Hepatocyte (in vitro differentiated cells): ENCODE measurements at regions not wholly inside any gene's neighbourhood (a gene's known extent, or its start where the extent isn't known, plus 50 kb on each side); places are given as distances from the start of the nearest gene placed in this dataset.
"Not testable (repeated sequence)": the region's sequence is repeated elsewhere in the genome, so short reads cannot be mapped to it uniquely, and the experiment has no call there.

Source experiments
- DNase-seq: peaks from one replicate; pipeline ENCODE4 v3.0.0-alpha.2; 2016; ENCODE audit warnings: low spot score
- H2AFZ ChIP-seq: fragments of 200-600 bp; sonication (generic); 2 replicates; pipeline ENCODE4 v1.6.0; 2016; ENCODE audit warnings: antibody characterized with exemption, mild to moderate bottlenecking
- H3K27ac ChIP-seq: fragments of 200-600 bp; sonication (generic); 2 replicates; pipeline ENCODE4 v1.5.1; 2016; ENCODE audit warnings: mild to moderate bottlenecking
- H3K27me3 ChIP-seq: fragments of 200-600 bp; sonication (generic); 2 replicates; pipeline ENCODE4 v1.6.1; 2016
- H3K36me3 ChIP-seq: fragments of 200-600 bp; sonication (generic); replicated peaks from 2 replicates; pipeline ENCODE4 v1.5.1; 2016; ENCODE audit warnings: low read depth; ENCODE audit not compliant: insufficient read depth
- H3K4me1 ChIP-seq: fragments of 200-600 bp; sonication (generic); 2 replicates; pipeline ENCODE4 v1.5.1; 2016; ENCODE audit warnings: mild to moderate bottlenecking, moderate library complexity; ENCODE audit not compliant: insufficient read depth
- H3K4me2 ChIP-seq: fragments of 200-600 bp; sonication (generic); 2 replicates; pipeline ENCODE4 v1.6.0; 2016
- H3K4me3 ChIP-seq: fragments of 200-600 bp; sonication (generic); 2 replicates; pipeline ENCODE4 v1.5.1; 2016; ENCODE audit warnings: mild to moderate bottlenecking
- H3K79me2 ChIP-seq: fragments of 200-600 bp; sonication (generic); 2 replicates; pipeline ENCODE4 v1.6.0; 2017; ENCODE audit warnings: mild to moderate bottlenecking
- H3K9me2 ChIP-seq: fragments of 200-600 bp; sonication (generic); replicated peaks from 2 replicates; pipeline ENCODE4 v1.6.0; 2017; ENCODE audit warnings: mild to moderate bottlenecking; ENCODE audit not compliant: insufficient read depth
- H3K9me3 ChIP-seq: fragments of 200-600 bp; sonication (generic); 2 replicates; pipeline ENCODE4 v1.5.1; 2016; ENCODE audit warnings: low read depth, mild to moderate bottlenecking
- H4K20me1 ChIP-seq: fragments of 200-600 bp; sonication (generic); 2 replicates; pipeline ENCODE4 v1.6.0; 2016; ENCODE audit warnings: mild to moderate bottlenecking; ENCODE audit not compliant: insufficient read depth, poor library complexity, severe bottlenecking
- CTCF ChIP-seq: fragments of 200-600 bp; sonication (generic); IDR thresholded peaks from 2 replicates; pipeline ENCODE4 v1.5.1; 2016; ENCODE audit warnings: antibody characterized with exemption, mild to moderate bottlenecking; ENCODE audit not compliant: poor library complexity
- EZH2 ChIP-seq: fragments of 200-600 bp; sonication (generic); IDR thresholded peaks from 2 replicates; pipeline ENCODE4 v1.6.1; 2016; ENCODE audit warnings: antibody characterized with exemption, mild to moderate bottlenecking, borderline replicate concordance
- EZH2phosphoT487 ChIP-seq: fragments of 200-600 bp; sonication (generic); IDR thresholded peaks from one replicate; pipeline ENCODE4 v1.6.1; 2018; ENCODE audit warnings: antibody characterized with exemption, mild to moderate bottlenecking, low read depth, moderate library complexity; ENCODE audit not compliant: unreplicated experiment, severe bottlenecking
- WGBS: methylation state at CpG from one replicate; pipeline ENCODE4 v1.1.6; 2016; ENCODE audit warnings: low lambda C conversion rate; ENCODE audit errors: missing lambda C conversion rate; 5-methylcytosine and 5-hydroxymethylcytosine counted together

- H3K36me3 ChIP-seq = no peaks in the 10 kb centered on the region
- no peaks in the 10 kb centered on the region for H3K9me3 ChIP-seq
- TF ChIP-seq EZH2 = no peak
- no peak for TF ChIP-seq EZH2phosphoT487
- TF ChIP-seq CTCF = no peak
- no peak overlapping the region for H3K4me2 ChIP-seq
- H3K4me3 ChIP-seq = no peak overlapping the region
- H3K4me1 ChIP-seq = peaks cover 19% of the 10 kb centered on the region
- no peak overlapping the region for H2AFZ ChIP-seq
- no peaks in the 10 kb centered on the region for H4K20me1 ChIP-seq
- H3K79me2 ChIP-seq = no peaks in the 10 kb centered on the region
- H3K9me2 ChIP-seq = no peaks in the 10 kb centered on the region
- H3K27ac ChIP-seq = no peak overlapping the region
- no peak for DNase-seq
- H3K27me3 ChIP-seq = no peaks in the 10 kb centered on the region
- WGBS = 89% methylated on average over 6 of the region's 6 CpGs
Measured at GRCh38 chr6:4360920-4361319, 225.5 kb upstream of the ECI2 start.

GRCh38 chr6:4359108-4359730 is 223.8 kb upstream of the ECI2 start:
- no peak for DNase-seq
- no peaks in the 10 kb centered on the region for H3K27me3 ChIP-seq
- H3K4me3 ChIP-seq = no peak overlapping the region
- TF ChIP-seq EZH2 (no peak), EZH2phosphoT487 (peak; percentile 41)
- H3K4me1 ChIP-seq = peaks cover 19% of the 10 kb centered on the region
- peak overlapping the region; percentile 10 for H3K4me2 ChIP-seq
- H2AFZ ChIP-seq = no peak overlapping the region
- no peaks in the 10 kb centered on the region for H3K79me2 ChIP-seq
- H3K36me3 ChIP-seq = no peaks in the 10 kb centered on the region
- 87% methylated on average over 7 of the region's 7 CpGs for WGBS
- no peaks in the 10 kb centered on the region for H4K20me1 ChIP-seq
- no peaks in the 10 kb centered on the region for H3K9me2 ChIP-seq
- H3K9me3 ChIP-seq = no peaks in the 10 kb centered on the region
- peak overlapping the region; percentile 89 for H3K27ac ChIP-seq

GRCh38 chr6:4358414-4359107 is 223.2 kb upstream of the ECI2 start:
- peak overlapping the region; percentile 89 for H3K27ac ChIP-seq
- H3K4me3 ChIP-seq = no peak overlapping the region
- H3K27me3 ChIP-seq = no peaks in the 10 kb centered on the region
- no peaks in the 10 kb centered on the region for H3K9me2 ChIP-seq
- H3K79me2 ChIP-seq = no peaks in the 10 kb centered on the region
- TF ChIP-seq EZH2 (no peak), CTCF (no peak), EZH2phosphoT487 (no peak)
- no peak overlapping the region for H2AFZ ChIP-seq
- WGBS = 54% methylated on average over 13 of the region's 13 CpGs
- no peaks in the 10 kb centered on the region for H4K20me1 ChIP-seq
- peaks cover 13% of the 10 kb centered on the region for H3K4me1 ChIP-seq
- peak; percentile 93 for DNase-seq
- no peaks in the 10 kb centered on the region for H3K9me3 ChIP-seq
- H3K36me3 ChIP-seq = no peaks in the 10 kb centered on the region
- peak overlapping the region; percentile 10 for H3K4me2 ChIP-seq

- not testable (repeated sequence) for H3K27me3 ChIP-seq, DNase-seq, H3K4me2 ChIP-seq, H3K79me2 ChIP-seq, H3K36me3 ChIP-seq, H3K9me3 ChIP-seq, H3K9me2 ChIP-seq, H3K4me1 ChIP-seq, H2AFZ ChIP-seq, H4K20me1 ChIP-seq, H3K4me3 ChIP-seq
- 92% methylated on average over 3 of the region's 3 CpGs for WGBS
- peak overlapping the region; percentile 4 for H3K27ac ChIP-seq
Measured at GRCh38 chr6:4357660-4358152, 222.3 kb upstream of the ECI2 start.
